ENCODE measurements at regions not wholly inside any gene's neighbourhood (a gene's known extent, or its start where the extent isn't known, plus 50 kb on each side); places are given as distances from the start of the nearest gene placed in this dataset.
"Not testable (repeated sequence)": the region's sequence is repeated elsewhere in the genome, so short reads cannot be mapped to it uniquely, and the experiment has no call there.

GRCh38 chr1:67588178-67588855 lies 96.7 kb upstream of the GADD45A start:
- DNase-seq, result no peak

DNA sequence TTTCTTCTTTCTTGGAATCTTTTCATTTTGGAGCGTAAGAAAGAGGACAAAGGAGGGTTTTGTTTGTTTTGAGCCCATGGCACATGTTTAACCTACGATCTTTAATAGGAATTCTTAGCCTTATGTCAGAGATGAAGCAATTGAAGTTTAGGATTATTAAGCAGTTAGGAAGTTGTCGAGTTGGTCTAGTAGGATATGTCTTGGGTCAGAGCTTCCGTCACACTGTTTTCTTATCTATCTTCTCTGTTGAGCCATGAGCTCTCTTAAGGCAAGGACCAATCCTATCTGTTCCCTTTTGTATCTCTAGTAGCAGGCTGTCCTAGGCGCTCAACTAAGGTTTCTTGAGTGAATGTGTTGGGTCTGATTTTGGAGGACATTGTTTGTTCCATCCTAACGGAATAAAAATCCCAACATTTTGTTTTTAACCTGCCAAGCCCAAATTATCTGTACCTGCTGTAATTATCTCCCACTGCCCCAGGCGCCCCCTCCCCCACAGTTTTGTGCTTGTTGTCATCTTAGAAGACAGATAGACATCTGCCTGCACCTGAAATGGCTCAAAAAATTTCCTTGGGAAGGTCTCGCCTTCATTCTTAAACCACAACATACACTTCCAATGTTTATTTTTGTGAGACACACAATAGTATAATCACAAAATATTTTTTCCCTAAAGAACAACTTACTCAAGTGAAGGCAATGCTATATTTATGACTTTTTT lies 95.3 kb upstream of the GADD45A start:
- DNase-seq, result no peak

DNA sequence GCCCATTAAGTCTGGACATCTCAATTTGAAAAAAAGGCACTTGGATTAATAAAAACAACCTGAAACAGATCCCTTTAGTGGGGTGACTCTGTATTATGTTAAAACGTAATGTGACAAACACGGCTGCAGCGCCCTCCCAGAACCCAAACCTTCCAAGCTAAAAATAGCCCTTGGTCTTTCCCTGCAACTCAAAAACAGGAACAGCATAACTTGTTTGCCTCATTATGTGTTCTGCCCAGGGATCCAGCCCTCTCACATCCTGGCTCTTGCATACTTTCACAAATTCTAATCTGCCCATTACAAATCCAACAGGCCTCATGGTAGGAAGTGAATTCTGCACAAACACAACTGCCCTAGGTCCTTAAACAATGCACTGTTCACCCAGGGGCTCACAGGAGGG lies 94.7 kb upstream of the GADD45A start:
- DNase-seq, result no peak

DNA sequence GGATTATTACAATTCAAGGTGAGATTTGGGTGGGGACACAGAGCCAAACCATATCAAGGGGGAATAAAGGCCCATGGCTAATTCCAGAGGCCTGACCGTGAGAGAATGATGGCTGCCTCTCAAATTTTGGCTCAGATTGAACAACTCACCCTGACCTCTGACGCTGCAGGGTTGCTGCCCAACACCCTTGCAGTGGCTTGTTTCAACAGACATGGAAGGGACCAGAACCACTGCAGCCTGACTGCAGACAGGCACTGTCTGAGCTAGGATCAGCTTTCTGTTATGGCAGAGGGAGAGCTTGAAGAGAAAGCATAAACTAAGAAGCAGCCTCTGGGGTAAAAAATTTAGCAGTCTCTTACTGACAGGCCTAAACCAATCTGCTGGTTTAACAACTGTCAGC lies 90.2 kb upstream of the GADD45A start:
- DNase-seq, result no peak

DNA sequence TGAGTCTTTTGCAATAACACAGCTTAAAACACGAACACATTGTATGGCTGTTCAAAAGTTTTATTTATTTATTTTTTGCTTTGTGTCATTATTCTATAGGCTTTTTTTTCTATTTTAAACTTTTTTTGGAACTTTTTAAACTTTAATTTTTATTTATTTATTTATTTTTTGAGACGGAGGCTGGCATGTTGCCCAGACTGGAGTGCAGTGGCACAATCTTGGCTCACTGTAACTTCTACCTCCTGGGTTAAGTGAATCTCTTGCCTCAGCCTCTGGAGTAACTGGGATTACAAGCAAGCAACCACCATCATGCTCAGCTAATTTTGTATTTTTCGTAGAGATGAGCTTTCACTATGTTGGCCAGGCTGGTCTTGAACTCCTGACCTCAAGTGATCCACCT lies 88.3 kb upstream of the GADD45A start:
- no peak for DNase-seq

DNA sequence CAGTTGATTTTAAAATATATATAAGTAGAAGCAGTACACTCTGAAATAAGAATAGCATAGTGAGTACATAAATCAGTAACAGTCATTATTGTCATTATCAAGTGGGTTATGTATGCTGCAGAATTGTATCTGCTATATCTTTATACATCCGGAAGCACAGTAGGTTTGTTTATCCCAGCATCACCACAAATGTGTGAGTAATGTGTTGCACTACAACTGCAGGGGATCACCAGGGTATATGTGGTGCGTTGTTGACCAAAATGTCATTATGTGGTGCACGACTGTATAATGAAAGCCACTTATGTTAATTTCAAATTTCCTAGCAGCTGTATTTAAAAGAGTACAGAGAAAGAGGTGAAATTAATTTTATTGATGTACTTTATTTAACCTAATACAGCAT lies 87.7 kb upstream of the GADD45A start:
- no peak for DNase-seq

DNA sequence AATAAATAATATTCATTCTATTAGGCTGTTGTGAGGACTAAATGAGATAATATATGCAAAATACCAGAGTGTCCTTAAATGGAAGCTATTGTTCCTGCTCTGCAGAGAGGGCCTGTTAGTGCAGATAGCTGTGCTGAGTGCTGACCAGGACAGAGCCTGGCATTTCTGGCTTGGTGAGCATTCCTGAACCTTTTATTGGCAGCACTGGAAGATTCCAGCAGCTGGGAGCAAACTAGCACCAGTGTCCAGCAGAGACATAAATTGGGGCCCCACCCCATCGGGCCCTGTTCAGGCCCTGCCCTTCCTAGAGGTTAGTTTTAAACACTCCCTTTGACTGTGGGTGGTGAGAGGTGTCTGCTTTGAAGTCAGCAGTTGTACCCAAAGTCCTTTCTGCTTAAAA lies 85.9 kb upstream of the GADD45A start:
- no peak for DNase-seq

DNA sequence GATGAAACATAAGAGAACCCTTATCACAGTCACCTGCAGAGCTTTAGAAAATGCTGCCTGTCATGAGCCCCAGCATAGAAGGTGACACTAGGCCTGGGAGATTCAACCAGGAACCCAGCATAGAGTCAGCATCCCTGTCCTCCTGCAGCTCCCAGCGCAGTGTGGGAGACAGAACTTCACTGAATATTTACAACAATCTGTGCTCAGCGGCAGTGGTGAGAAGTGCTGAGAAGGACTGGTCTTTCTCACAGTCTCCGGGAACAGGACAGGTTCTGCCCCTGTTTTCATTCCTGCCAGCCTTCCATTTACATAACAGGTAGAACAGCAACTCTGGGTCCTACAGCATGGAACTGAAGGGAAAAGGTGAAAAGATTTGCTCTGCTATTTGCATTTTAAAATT lies 83.5 kb upstream of the GADD45A start:
- no peak for DNase-seq

DNA sequence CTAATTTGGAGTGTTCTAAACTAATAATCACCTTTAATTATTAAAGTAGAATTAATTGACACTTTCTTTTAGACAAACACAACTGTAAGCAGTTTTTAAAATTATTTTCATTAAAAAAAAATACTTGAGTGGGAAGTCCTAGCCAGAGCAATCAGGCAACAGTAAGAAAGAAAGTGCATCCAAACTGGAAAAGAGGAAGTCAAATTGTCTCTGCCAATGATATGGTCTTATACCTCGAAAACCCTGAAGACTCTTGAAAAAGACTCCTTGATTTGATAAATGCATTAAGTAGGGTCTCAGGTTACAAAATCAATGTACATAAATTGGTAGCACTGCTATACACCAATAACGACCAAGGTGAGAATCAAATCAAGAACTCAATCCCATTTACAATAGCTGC lies 83.0 kb upstream of the GADD45A start:
- DNase-seq, result no peak

DNA sequence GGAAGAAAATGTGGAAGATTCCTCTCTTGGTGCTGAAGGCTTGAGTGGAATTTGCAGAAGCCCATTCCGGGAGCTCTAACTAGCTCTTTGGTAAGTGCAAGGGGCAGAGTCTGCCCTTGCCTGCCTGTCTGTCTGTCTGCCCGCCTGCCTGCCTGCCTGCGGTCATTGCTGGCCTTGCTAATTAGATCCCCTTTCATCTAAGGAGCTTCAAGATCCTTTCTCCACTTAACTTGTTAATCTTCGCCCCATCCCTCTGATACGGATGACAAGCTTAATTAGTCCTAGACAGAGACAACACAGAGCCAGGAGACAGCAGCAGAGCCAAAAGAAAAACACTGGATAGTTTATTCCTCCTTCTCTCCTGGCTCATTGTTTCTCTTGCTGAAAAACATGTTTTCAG lies 80.2 kb upstream of the GADD45A start:
- no peak for DNase-seq

- no peak for DNase-seq
Measured at GRCh38 chr1:67605209-67605780, 79.7 kb upstream of the GADD45A start.

DNA sequence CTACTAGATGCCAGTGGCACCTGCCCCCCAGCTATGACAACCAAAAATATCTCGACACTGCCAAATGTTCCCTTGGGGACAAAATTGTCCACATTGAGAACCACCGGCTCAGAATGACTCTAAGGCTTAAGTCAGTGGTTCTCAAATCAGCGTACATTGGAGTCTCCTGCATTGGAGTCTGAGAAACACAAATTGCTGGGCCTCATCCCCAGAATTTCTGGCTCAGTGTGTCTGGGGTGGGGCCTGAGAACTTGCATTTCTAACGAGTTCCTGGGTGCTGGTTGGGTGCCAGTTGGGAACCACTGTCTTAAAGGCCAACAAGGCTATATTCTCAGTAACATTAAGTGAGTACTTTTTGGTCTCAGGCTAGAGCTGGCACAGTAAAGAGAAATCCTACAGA lies 77.7 kb upstream of the GADD45A start:
- no peak for DNase-seq

DNA sequence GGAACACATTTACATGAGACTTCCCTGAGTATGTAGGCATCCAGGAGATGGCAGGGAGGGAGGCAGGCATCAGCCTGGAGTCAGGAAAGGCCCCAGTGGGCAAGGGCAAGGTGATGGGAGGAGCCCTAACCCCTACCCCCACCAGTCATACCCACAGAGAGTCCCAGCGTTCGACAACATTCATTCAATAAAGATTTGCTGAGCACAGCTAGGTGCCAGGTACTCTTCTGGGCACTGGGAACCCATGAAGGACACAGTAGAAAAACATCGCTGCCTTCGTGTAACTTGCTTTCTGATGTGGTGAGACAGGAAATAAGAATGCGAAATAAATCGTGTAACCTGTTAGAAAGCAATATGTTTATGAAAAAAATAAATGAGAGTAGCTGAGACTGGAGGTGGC lies 77.3 kb upstream of the GADD45A start:
- DNase-seq, result no peak

- DNase-seq, result no peak
Measured at GRCh38 chr1:67608661-67609576, 76.1 kb upstream of the GADD45A start.

DNA sequence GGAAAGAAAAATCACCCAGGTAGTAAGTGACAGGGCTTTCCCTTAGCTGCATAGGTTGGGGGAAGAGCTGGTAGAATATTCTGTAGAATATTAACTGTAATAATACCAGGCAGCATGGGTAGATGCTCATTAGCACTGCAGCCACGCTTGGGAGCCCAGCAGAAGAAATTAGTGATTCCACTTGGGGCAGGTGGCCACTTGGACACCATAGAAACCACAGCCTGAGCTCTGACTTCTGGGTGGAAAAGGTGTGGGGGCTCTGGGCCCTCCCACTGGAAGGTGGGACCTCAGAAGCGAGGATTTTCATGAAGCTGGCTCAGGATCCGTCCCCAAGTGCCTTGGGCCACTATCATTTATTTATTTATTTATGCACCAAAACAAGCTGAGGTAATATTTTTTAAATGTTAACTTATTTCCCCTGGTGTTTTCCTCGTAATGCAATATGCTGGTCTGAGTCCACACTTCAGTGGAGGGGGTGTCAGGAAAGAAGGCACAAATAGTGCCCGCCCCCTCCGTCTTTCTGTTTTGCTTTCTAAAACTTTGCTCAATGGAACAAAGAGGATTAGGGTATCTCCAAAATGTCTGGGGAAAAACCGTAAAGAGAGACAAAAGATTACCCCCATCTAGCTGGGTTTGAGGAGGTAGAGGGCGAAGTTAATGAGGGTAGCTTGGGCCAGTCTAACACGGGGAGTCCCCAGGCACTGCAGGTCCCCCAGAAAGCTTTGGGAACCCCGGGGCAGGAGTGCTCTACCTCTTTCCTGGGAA lies 75.2 kb upstream of the GADD45A start:
- no peak for DNase-seq

DNA sequence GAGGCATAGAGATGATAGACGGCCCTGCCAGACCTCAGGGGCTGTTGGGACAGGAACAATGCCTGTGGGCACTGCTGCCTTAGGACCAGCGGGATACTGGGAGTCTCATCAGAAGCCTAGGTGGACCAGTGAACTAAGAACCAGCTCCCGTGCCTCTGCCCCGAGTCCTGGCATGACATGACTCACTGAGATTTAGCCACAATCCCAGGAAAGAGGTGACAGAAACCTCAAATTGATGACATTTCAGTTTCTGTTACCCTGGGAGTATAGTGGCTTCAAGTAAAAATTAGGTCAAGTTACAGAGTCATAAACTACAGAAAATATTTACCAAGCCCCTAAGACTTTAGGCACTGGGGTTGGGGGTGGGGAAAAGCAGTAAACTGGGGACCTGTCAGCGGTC lies 74.6 kb upstream of the GADD45A start:
- DNase-seq, result no peak

GRCh38 chr1:67611846-67612245 lies 73.2 kb upstream of the GADD45A start:
- peak; percentile 53 for DNase-seq

DNA sequence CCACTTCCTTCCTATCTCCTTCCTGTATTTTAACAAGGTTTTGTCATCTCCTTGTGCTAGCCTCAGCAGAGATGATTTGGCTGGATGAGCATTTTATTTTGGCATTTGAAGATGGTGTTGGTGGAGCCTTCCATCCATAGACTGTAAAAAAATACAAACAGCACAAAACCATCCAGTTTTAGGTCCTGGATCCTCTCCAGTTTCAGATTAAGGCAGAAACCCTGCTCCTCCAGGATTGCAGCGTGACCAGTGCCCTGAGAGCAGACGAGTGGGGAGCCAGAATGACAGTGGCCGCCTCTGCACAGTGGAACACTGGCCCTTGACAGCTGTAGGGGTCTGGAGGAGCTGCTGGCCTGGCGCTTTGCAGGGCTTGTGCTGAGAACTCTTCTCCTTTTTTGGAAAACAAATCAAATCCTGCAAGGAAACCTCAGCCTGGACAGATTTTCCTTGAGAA lies 72.2 kb upstream of the GADD45A start:
- no peak for DNase-seq

DNA sequence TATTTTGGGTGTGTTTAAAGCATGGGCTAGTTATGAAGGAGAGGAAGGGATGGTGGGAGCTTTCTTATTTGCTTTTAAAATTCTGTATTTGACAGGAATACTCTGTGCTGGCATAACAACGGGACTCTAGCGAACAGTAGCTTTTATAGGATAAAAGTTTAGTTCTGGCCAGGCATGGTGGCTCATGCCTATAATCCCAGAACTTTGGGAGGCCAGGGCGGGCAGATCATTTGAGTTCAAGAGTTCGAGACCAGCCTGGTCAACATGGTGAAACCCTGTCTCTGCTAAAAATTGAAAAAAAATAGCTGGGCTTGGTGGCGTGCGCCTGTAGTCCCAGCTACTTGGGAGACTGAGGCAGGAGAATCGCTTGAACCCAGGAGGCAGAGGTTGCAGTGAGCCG lies 71.5 kb upstream of the GADD45A start:
- DNase-seq, result not testable (repeated sequence)

DNA sequence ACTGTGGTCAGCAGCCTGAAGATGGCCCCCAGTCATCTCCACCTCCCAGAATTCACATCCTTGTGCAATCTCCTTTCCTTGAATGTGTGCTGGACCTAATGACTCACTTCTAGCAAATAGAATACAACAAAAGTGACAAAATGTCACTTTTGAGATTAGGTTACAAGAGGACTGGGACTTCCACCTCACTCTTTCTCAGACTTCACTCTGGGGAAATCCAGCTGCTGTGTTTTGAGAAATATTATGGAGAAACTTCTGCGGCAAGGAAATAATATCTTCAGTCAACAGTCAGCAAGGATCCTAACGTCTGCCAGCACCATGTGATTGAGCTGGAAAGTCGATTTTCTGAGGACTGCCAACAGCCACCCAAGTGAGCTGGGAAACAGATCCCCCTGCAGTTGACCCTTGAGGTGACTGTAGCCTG lies 70.5 kb upstream of the GADD45A start:
- no peak for DNase-seq

DNA sequence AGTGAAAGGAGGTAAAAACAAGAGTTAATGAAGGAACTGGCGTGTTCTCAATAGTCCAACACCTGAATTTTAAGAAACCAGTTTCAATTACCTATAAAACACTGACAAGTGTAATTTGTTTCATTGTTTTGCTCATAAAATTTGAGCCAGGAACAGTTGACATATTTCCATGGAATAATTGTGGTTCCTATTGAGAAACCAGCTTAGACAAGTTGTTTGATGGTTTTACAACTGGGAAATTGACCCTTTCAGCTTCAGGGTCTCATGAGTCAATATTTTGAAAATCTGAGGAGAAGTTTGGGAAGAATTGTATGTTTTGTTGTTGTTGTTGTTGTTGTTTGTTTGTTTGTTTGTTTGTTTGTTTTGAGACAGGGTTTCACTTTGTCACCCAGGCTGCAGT lies 69.1 kb upstream of the GADD45A start:
- no peak for DNase-seq

DNA sequence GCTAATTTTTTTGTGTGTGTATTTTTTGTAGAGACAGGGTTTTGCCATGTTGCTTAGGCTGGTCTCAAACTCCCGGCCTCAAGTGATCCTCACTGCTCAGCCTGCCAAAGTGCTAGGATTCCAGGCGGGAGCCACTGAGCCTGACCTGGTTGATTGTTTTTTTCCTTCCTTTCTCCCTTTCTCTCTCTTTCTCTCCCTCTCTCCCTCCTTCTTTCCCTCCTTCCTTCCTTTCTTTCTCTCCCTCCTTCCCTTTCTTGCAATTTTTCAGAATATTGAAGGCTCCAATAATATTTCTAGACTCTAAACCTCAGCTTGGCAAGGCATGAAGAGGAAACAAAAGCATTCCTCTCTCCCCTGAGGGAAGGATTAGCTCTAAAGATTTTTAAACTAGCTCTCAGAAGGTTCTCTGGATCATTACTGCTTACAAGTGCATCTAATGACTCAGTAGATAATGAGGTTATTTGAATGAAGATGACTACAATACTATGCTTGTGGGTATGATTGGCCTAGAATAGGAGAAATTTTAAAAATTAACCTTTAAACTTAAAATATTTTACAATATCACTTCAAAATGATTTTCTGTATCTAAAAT lies 68.5 kb upstream of the GADD45A start:
- no peak for DNase-seq

Data from fibroblast of skin of abdomen (primary cell).